Stomach (tissue), 8 donors: ENCODE measurements at regions not wholly inside any gene's neighbourhood (a gene's known extent, or its start where the extent isn't known, plus 50 kb on each side); places are given as distances from the start of the nearest gene placed in this dataset.
A peak's percentile ranks its signal among the peaks of the same experiment; 100 is the strongest.

Source experiments
- DNase-seq, 2 donors: peaks; one replicate each; pipeline versions ENCODE4 v3.0.0 to v3.0.0-alpha.2; 2013 to 2019
- H3K27ac ChIP-seq, 5 donors: fragments of 200-600 bp in 4 of 5; sonication (generic) in 4 of 5; one replicate each; pipeline ENCODE4 v1.5.1; 2013 to 2019; ENCODE audit warnings: mild to moderate bottlenecking in 1 of 5, moderate library complexity in 1 of 5
- H3K27me3 ChIP-seq, 3 donors: fragments of 200-600 bp; sonication (generic); one replicate each; pipeline ENCODE4 v1.5.1; 2017 to 2019; ENCODE audit warnings: mixed run types in 1 of 3
- H3K36me3 ChIP-seq, 4 donors: fragments of 200-600 bp; sonication (generic); 1 replicate in 3 of 4; 2 replicates in 1 of 4; pipeline ENCODE4 v1.5.1; 2016 to 2019
- H3K4me1 ChIP-seq, 4 donors: fragments of 200-600 bp; sonication (generic); one replicate each; pipeline ENCODE4 v1.5.1; 2016 to 2019
- H3K4me3 ChIP-seq, 4 donors: fragments of 200-600 bp; sonication (generic) in 3 of 4; one replicate each; pipeline ENCODE4 v1.5.1; 2016 to 2019; ENCODE audit warnings: mild to moderate bottlenecking in 1 of 4
- H3K9me3 ChIP-seq, 4 donors: fragments of 200-600 bp; sonication (generic); one replicate each; pipeline ENCODE4 v1.5.1; 2016 to 2019
- EP300 ChIP-seq: sonication (generic); formaldehyde crosslinking; IDR thresholded peaks from one replicate; pipeline ENCODE4 v1.6.1; 2017; ENCODE audit warnings: antibody characterized with exemption
- POLR2A ChIP-seq, 4 donors: fragments of 450-650 bp; IDR thresholded peaks; one replicate each; pipeline ENCODE4 v1.6.1; 2016; ENCODE audit warnings: antibody characterized with exemption in 4 of 4, control low read depth in 2 of 4, mild to moderate bottlenecking in 1 of 4, moderate library complexity in 1 of 4
- POLR2AphosphoS5 ChIP-seq, 3 donors: sonication (generic); formaldehyde crosslinking; IDR thresholded peaks; one replicate each; pipeline ENCODE4 v1.6.1; 2016; ENCODE audit warnings: antibody characterized with exemption in 3 of 3
- WGBS, 5 donors: extraction: QIAGEN DNeasy Blood & Tissue Kit in 3 of 5; methylation state at CpG; one replicate each; pipeline versions ENCODE4 v1.1.5 to v1.1.7; 2013 to 2018; 5-methylcytosine and 5-hydroxymethylcytosine counted together
- intact Hi-C: fragments of 100-400 bp; cut with DNase I; formaldehyde crosslinking; loops from one replicate; pipeline ENCODE4 v1.15.1; 2023; ENCODE audit warnings: low total_unique reads
- TF ChIP-seq, protein P1 (sequence below), 7 experiments: fragments of 450-650 bp in 4 of 7; fragments of 200-600 bp in 3 of 7; sonication (generic) in 3 of 7; IDR thresholded peaks; one replicate each; pipeline ENCODE4 v1.5.1; 2016 to 2019; ENCODE audit warnings: antibody characterized with exemption in 7 of 7, control low read depth in 2 of 7, mild to moderate bottlenecking in 1 of 7
- donor health status: healthy with polysubstance abuse.
- donor health status: Bipolar disorder and iron deficiency.
- donor health status: healthy.

GRCh38 chr6:1025821-1026220 lies 286.1 kb upstream of the FOXQ1 start:
- no peak overlapping the region for H3K27ac ChIP-seq
- H3K4me1 ChIP-seq, result peaks cover 0 to 9% (median 0%) of the 10 kb centered on the region in 4 donors
- no peak for DNase-seq
- no peaks in the 10 kb centered on the region for H3K9me3 ChIP-seq
- TF ChIP-seq POLR2A (IDR thresholded peaks at IDR 0.05), result no peak
- no peak for TF ChIP-seq EP300
- no peak for TF ChIP-seq POLR2AphosphoS5 (IDR thresholded peaks at IDR 0.05)
- TF ChIP-seq, protein P1, sequence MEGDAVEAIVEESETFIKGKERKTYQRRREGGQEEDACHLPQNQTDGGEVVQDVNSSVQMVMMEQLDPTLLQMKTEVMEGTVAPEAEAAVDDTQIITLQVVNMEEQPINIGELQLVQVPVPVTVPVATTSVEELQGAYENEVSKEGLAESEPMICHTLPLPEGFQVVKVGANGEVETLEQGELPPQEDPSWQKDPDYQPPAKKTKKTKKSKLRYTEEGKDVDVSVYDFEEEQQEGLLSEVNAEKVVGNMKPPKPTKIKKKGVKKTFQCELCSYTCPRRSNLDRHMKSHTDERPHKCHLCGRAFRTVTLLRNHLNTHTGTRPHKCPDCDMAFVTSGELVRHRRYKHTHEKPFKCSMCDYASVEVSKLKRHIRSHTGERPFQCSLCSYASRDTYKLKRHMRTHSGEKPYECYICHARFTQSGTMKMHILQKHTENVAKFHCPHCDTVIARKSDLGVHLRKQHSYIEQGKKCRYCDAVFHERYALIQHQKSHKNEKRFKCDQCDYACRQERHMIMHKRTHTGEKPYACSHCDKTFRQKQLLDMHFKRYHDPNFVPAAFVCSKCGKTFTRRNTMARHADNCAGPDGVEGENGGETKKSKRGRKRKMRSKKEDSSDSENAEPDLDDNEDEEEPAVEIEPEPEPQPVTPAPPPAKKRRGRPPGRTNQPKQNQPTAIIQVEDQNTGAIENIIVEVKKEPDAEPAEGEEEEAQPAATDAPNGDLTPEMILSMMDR (IDR thresholded peaks at IDR 0.05), result no peak
- 93 to 100% (median 96%) methylated on average over 3 of the region's 3 CpGs for WGBS, 5 donors
- H3K27me3 ChIP-seq, result no peaks in the 10 kb centered on the region
- no peak overlapping the region for H3K4me3 ChIP-seq
- intact Hi-C loops, result no loop called here
- no peaks in the 10 kb centered on the region for H3K36me3 ChIP-seq

- DNase-seq, result peak in 1 of 2 donors; percentile 26
- H3K27ac ChIP-seq, result peak overlapping the region in 2 of 5 donors; percentile 4 to 32
- intact Hi-C loops, result no loop called here
Observed at GRCh38 chr6:1024587-1024986, 287.3 kb upstream of the FOXQ1 start.

DNA sequence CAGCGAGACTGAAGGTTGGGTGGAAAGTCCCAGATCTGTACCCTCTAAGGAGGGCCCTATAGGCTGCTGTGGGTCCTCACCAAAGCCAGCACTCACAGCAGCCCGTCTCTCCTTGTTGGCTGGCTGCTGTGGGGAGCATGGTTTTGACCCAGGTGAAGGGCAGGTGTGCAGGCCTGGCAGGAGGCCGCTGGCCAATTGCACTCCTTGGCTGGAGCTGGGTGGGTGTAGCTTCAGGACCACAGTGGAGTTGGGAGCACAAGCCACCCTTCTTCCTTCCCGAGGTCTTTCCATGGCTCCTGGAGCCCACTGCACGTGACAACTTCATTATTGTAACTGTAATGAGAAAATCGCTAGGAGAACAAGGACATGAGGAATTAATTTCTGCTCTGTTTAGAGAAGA lies 287.7 kb upstream of the FOXQ1 start:
- DNase-seq, result no peak
- intact Hi-C loops, result no loop called here
- no peak overlapping the region for H3K4me3 ChIP-seq
- H3K36me3 ChIP-seq, result no peaks in the 10 kb centered on the region
- no peaks in the 10 kb centered on the region for H3K27me3 ChIP-seq
- peaks cover 0 to 9% (median 0%) of the 10 kb centered on the region in 4 donors for H3K4me1 ChIP-seq
- TF ChIP-seq POLR2A (IDR thresholded peaks at IDR 0.05) (no peak), EP300 (no peak), POLR2AphosphoS5 (IDR thresholded peaks at IDR 0.05) (no peak)
- TF ChIP-seq, protein P1 (IDR thresholded peaks at IDR 0.05), result no peak
- WGBS, 5 donors, result 76 to 88% (median 82%) methylated on average over 5 to 6 of the region's 6 CpGs
- no peaks in the 10 kb centered on the region for H3K9me3 ChIP-seq
- H3K27ac ChIP-seq, result peak overlapping the region in 2 of 5 donors; percentile 4 to 32

More at GRCh38 chr6:1024587-1024986, 287.3 kb upstream of the FOXQ1 start:
- no peaks in the 10 kb centered on the region for H3K27me3 ChIP-seq
- no peaks in the 10 kb centered on the region for H3K9me3 ChIP-seq
- 43 to 64% (median 55%) methylated on average over 9 of the region's 9 CpGs for WGBS, 5 donors
- H3K4me1 ChIP-seq, result peaks cover 0 to 9% (median 0%) of the 10 kb centered on the region in 4 donors
- H3K4me3 ChIP-seq, result no peak overlapping the region
- TF ChIP-seq POLR2A (IDR thresholded peaks at IDR 0.05) (no peak), POLR2AphosphoS5 (IDR thresholded peaks at IDR 0.05) (peak in 1 of 3 donors; percentile 27)
- H3K36me3 ChIP-seq, result no peaks in the 10 kb centered on the region

DNA sequence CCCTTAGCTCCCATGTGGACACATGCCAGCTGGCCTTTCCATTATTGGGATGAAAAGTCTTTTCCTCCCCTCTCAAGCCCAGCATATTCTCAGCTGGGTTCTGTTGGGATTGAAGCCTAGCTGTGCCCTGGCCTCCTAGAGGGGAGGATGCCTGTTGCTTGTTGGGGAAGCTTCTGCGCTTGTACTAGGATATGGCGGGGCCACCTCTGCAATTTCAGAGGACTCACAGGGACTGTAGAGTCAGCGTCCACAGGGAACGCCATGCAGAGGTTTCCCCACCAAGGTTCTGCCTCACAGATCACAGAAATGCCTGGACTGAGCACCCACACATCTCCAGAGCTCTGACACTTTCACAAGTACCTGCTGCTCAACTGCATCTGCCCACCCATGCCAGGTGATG lies 288.7 kb upstream of the FOXQ1 start:
- Histone ChIP-seq H3K27me3 (no peaks in the 10 kb centered on the region), H3K27ac (no peak overlapping the region), H3K4me1 (peaks cover 0 to 9% (median 0%) of the 10 kb centered on the region in 4 donors), H3K36me3 (no peaks in the 10 kb centered on the region), H3K9me3 (no peaks in the 10 kb centered on the region), H3K4me3 (no peak overlapping the region)
- WGBS, 5 donors, result 89 to 100% (median 96%) methylated on average over 4 of the region's 4 CpGs
- no peak for TF ChIP-seq EP300
- TF ChIP-seq, protein P1 (IDR thresholded peaks at IDR 0.05), result no peak
- TF ChIP-seq POLR2A (IDR thresholded peaks at IDR 0.05), result no peak
- TF ChIP-seq POLR2AphosphoS5 (IDR thresholded peaks at IDR 0.05), result no peak
- intact Hi-C loops, result no loop called here
- no peak for DNase-seq

DNA sequence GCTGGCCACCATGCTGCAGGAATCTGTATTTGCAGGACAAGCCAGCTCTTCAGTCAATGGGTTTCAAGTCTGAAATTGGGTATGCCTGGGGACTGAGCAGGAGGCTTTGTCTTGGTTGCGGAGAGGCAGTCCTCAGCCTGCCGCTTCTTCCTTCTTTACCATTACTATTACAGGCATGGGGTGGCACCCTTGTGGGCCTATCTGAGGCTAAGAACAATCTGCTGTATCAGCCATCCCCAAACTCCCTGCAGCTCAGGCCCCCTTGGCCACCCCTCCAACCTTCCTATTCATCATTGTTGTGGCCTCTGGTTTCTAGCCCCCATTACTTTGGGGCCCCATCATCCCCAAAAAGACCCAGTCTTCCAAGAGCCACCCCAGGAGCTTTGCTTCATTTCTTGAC lies 289.2 kb upstream of the FOXQ1 start:
- Histone ChIP-seq H3K9me3 (no peaks in the 10 kb centered on the region), H3K4me3 (no peak overlapping the region), H3K27ac (no peak overlapping the region), H3K27me3 (no peaks in the 10 kb centered on the region), H3K4me1 (peaks cover 0 to 9% (median 0%) of the 10 kb centered on the region in 4 donors), H3K36me3 (no peaks in the 10 kb centered on the region)
- intact Hi-C loops, result no loop called here
- TF ChIP-seq POLR2AphosphoS5 (IDR thresholded peaks at IDR 0.05), result no peak
- TF ChIP-seq, protein P1 (IDR thresholded peaks at IDR 0.05), result no peak
- no peak for TF ChIP-seq POLR2A (IDR thresholded peaks at IDR 0.05)
- TF ChIP-seq EP300, result no peak
- WGBS, 5 donors, result 88 to 100% (median 97%) methylated on average over 2 of the region's 2 CpGs
- DNase-seq, result no peak
